Amniotic epithelial cell (primary cell): ENCODE measurements at regions not wholly inside any gene's neighbourhood (a gene's known extent, or its start where the extent isn't known, plus 50 kb on each side); places are given as distances from the start of the nearest gene placed in this dataset.
"Not testable (repeated sequence)": the region's sequence is repeated elsewhere in the genome, so short reads cannot be mapped to it uniquely, and the experiment has no call there.

Experiments used
- DNase-seq: peaks from one replicate; pipeline ENCODE4 v3.0.0-alpha.2; 2010; ENCODE audit warnings: low read depth

- DNase-seq: no peak
Measured at GRCh38 chr9:89670801-89671434, 66.1 kb downstream of the GADD45G start.

- no peak for DNase-seq
Measured at GRCh38 chr9:89674667-89675057, 69.8 kb downstream of the GADD45G start.

- DNase-seq: peak; percentile 4
Measured at GRCh38 chr9:89675058-89675742, 70.4 kb downstream of the GADD45G start.

GRCh38 chr9:89676281-89676680 lies 71.5 kb downstream of the GADD45G start:
- no peak for DNase-seq

- DNase-seq: no peak
Measured at GRCh38 chr9:89677702-89678395, 73.0 kb downstream of the GADD45G start.

- no peak for DNase-seq
Measured at GRCh38 chr9:89678396-89679015, 73.7 kb downstream of the GADD45G start.

- DNase-seq: no peak
Measured at GRCh38 chr9:89679016-89679415, 74.2 kb downstream of the GADD45G start.

GRCh38 chr9:89679581-89679980 lies 74.8 kb downstream of the GADD45G start:
- DNase-seq: no peak

GRCh38 chr9:89680547-89681467 lies 76.0 kb downstream of the GADD45G start:
- DNase-seq: no peak

GRCh38 chr9:89681468-89681859 lies 76.7 kb downstream of the GADD45G start:
- not testable (repeated sequence) for DNase-seq

- DNase-seq: no peak
Measured at GRCh38 chr9:89683626-89684025, 78.8 kb downstream of the GADD45G start.

- DNase-seq: no peak
Measured at GRCh38 chr9:89684218-89684617, 79.4 kb downstream of the GADD45G start.

- no peak for DNase-seq
Measured at GRCh38 chr9:89684912-89685636, 80.3 kb downstream of the GADD45G start.

GRCh38 chr9:89685698-89686097 lies 80.9 kb downstream of the GADD45G start:
- DNase-seq: no peak

GRCh38 chr9:89686126-89686525 lies 81.3 kb downstream of the GADD45G start:
- no peak for DNase-seq

GRCh38 chr9:89686621-89687020 lies 81.8 kb downstream of the GADD45G start:
- no peak for DNase-seq

- no peak for DNase-seq
Measured at GRCh38 chr9:89687188-89687587, 82.4 kb downstream of the GADD45G start.

- DNase-seq: no peak
Measured at GRCh38 chr9:89687848-89688247, 83.0 kb downstream of the GADD45G start.

- DNase-seq: not testable (repeated sequence)
Measured at GRCh38 chr9:89689321-89689720, 84.5 kb downstream of the GADD45G start.

GRCh38 chr9:89690334-89690912 lies 85.6 kb downstream of the GADD45G start:
- no peak for DNase-seq

GRCh38 chr9:89695441-89695891 lies 90.7 kb downstream of the GADD45G start:
- DNase-seq: no peak
